OCI-LY3 (cell line): ENCODE measurements at regions not wholly inside any gene's neighbourhood (a gene's known extent, or its start where the extent isn't known, plus 50 kb on each side); places are given as distances from the start of the nearest gene placed in this dataset.

Experiments used
- H2AFZ ChIP-seq: fragments of 200-600, 300-600 bp; shearing (Covaris generic); 2 replicates; pipeline ENCODE4 v1.6.0; 2014; ENCODE audit warnings: antibody characterized with exemption, low read depth, low read length
- H3K27ac ChIP-seq: fragments of 200-600, 300-600 bp; sonication (generic); 2 replicates; pipeline ENCODE4 v1.5.1; 2014; ENCODE audit warnings: mild to moderate bottlenecking, low read length, moderate library complexity, mixed read lengths
- H3K27me3 ChIP-seq: fragments of 200-600, 300-600 bp; sonication (generic); 2 replicates; pipeline ENCODE4 v1.6.1; 2014; ENCODE audit warnings: low read depth, low read length, mixed read lengths
- H3K36me3 ChIP-seq: fragments of 200-600, 300-600 bp; sonication (generic); replicated peaks from 2 replicates; pipeline ENCODE3; 2014; ENCODE audit warnings: low read depth, low read length, mixed read lengths
- H3K4me1 ChIP-seq: fragments of 300-600, 200-600 bp; sonication (generic); 2 replicates; pipeline ENCODE4 v1.6.1; 2014; ENCODE audit warnings: low read length, mixed read lengths
- H3K4me2 ChIP-seq: fragments of 200-600, 300-600 bp; sonication (generic); 2 replicates; pipeline ENCODE4 v1.6.1; 2014; ENCODE audit warnings: low read length, mixed read lengths
- H3K4me3 ChIP-seq: fragments of 300-600, 200-600 bp; sonication (generic); 2 replicates; pipeline ENCODE4 v1.5.1; 2014; ENCODE audit warnings: antibody characterized with exemption, mild to moderate bottlenecking, low read length, moderate library complexity
- H3K79me2 ChIP-seq: fragments of 300-600, 200-600 bp; shearing (Covaris generic); 2 replicates; pipeline ENCODE4 v1.6.1; 2014; ENCODE audit warnings: mild to moderate bottlenecking, low read length, mixed read lengths
- H3K9ac ChIP-seq: fragments of 300-600, 200-600 bp; shearing (Covaris generic); 2 replicates; pipeline ENCODE4 v1.6.0; 2014; ENCODE audit warnings: mild to moderate bottlenecking, low read length, moderate library complexity
- H3K9me3 ChIP-seq: fragments of 200-600, 300-600 bp; shearing (Covaris generic); 2 replicates; pipeline ENCODE4 v1.6.1; 2014; ENCODE audit warnings: low read length, mixed read lengths; ENCODE audit not compliant: insufficient read depth
- H4K20me1 ChIP-seq: fragments of 200-600, 300-600 bp; sonication (generic); 2 replicates; pipeline ENCODE4 v1.6.1; 2016; ENCODE audit warnings: low read length, mixed read lengths; ENCODE audit not compliant: insufficient read depth
- EZH2phosphoT487 ChIP-seq: fragments of 200-600 bp; shearing (Covaris generic); IDR thresholded peaks from 2 replicates; pipeline ENCODE4 v1.6.1; 2018; ENCODE audit warnings: antibody characterized with exemption, mixed run types, low read depth
- TF ChIP-seq, protein P1 (sequence below): fragments of 200-600, 300-600 bp; sonication (generic); IDR thresholded peaks from 2 replicates; pipeline ENCODE4 v1.5.1; 2014; ENCODE audit warnings: antibody characterized with exemption, low read length, low read depth

DNA sequence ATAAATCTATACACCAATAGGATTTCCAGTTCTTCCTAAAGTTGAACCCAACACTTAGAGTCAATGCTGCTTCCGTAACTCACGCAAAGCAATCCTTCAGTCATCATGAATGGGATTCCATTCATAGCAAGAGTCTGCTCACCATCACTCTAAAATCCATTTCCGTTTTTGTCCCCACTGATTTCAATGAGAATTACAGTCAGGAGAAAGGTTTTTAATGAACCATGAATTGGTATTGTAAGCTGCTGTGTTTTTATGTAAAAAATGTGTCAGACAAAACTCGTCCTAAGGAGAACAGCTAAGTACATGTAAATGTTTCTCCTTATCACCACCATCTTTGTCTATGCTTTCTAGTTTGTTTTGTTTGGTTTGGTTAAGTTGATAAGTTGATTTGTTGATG lies 391.5 kb downstream of the IRS1 start:
- H3K27me3 ChIP-seq = no peaks in the 10 kb centered on the region
- no peak overlapping the region for H3K27ac ChIP-seq
- H3K79me2 ChIP-seq = no peaks in the 10 kb centered on the region
- H3K36me3 ChIP-seq = no peaks in the 10 kb centered on the region
- H3K4me1 ChIP-seq = no peaks in the 10 kb centered on the region
- H2AFZ ChIP-seq = no peak overlapping the region
- H3K9me3 ChIP-seq = no peaks in the 10 kb centered on the region
- H3K4me3 ChIP-seq = no peak overlapping the region
- H4K20me1 ChIP-seq = no peaks in the 10 kb centered on the region
- H3K9ac ChIP-seq = no peak overlapping the region
- TF ChIP-seq, protein P1, sequence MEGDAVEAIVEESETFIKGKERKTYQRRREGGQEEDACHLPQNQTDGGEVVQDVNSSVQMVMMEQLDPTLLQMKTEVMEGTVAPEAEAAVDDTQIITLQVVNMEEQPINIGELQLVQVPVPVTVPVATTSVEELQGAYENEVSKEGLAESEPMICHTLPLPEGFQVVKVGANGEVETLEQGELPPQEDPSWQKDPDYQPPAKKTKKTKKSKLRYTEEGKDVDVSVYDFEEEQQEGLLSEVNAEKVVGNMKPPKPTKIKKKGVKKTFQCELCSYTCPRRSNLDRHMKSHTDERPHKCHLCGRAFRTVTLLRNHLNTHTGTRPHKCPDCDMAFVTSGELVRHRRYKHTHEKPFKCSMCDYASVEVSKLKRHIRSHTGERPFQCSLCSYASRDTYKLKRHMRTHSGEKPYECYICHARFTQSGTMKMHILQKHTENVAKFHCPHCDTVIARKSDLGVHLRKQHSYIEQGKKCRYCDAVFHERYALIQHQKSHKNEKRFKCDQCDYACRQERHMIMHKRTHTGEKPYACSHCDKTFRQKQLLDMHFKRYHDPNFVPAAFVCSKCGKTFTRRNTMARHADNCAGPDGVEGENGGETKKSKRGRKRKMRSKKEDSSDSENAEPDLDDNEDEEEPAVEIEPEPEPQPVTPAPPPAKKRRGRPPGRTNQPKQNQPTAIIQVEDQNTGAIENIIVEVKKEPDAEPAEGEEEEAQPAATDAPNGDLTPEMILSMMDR = no peak
- no peak for TF ChIP-seq EZH2phosphoT487
- H3K4me2 ChIP-seq = no peak overlapping the region

DNA sequence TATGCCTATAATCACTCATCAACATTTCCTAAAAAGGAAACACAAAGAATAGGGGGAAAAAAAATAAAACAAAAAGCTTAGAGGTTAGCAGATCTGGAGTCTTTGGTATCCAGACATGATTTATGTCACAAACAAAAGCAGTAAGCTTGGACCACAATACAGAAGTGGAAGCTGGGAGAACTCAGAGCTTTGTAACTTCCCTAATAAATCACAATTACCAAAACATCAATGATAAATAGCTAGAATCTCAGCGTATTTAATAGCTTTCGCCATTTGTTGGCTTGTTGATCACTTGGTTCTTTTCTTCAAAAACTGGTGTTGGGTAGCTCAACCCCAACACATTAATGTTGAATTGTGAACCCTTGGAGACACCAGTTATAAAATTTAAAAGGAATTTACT lies 392.5 kb downstream of the IRS1 start:
- TF ChIP-seq, protein P1 = no peak
- TF ChIP-seq EZH2phosphoT487 = no peak
- Histone ChIP-seq H3K79me2 (no peaks in the 10 kb centered on the region), H3K4me3 (no peak overlapping the region), H3K4me1 (no peaks in the 10 kb centered on the region), H3K9me3 (no peaks in the 10 kb centered on the region), H3K4me2 (no peak overlapping the region), H2AFZ (no peak overlapping the region), H3K36me3 (no peaks in the 10 kb centered on the region), H3K27ac (no peak overlapping the region), H4K20me1 (no peaks in the 10 kb centered on the region), H3K9ac (no peak overlapping the region), H3K27me3 (no peaks in the 10 kb centered on the region)

DNA sequence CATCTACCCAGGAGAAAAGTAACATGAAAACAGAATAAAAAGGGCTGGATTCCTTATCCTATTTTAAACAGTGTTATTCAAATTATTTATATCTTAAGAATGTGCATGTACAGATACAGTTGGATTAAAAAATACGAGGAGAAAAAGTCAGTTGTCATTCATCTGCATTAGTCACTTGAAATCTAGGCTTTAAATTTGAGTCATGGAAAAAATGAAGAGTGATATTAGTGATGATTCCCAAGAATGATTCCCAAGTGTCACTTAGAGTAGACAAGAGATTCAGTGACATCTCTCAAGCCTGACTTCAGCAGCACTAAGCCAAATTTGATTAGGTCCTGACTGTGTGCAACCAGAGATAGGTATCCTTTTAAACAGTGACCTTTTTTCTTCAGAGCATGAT lies 394.2 kb downstream of the IRS1 start:
- Histone ChIP-seq H4K20me1 (no peaks in the 10 kb centered on the region), H3K9me3 (no peaks in the 10 kb centered on the region), H3K4me1 (no peaks in the 10 kb centered on the region), H3K79me2 (no peaks in the 10 kb centered on the region), H3K4me2 (no peak overlapping the region), H3K27ac (no peak overlapping the region), H3K36me3 (no peaks in the 10 kb centered on the region), H3K9ac (no peak overlapping the region), H3K27me3 (no peaks in the 10 kb centered on the region), H3K4me3 (no peak overlapping the region), H2AFZ (no peak overlapping the region)
- TF ChIP-seq EZH2phosphoT487 = no peak
- TF ChIP-seq, protein P1 = no peak

DNA sequence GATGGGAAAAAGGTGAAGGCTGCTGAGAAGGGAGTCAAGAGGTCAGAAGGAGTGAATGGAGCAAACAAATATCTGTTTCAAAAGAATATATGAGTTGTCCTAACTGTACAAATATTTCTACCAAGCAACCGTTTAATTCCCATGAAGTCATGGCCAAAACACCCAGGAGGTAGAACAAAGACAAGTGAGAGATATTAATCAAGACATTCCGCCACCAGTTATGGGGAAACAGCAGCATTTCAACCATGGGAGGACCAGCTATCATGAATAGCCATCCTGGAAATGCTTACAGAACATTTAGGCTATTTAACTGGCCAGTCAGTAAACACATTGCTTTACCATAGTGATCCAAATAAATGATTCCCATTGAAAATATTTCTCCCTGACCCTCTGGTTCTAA lies 396.3 kb downstream of the IRS1 start:
- no peaks in the 10 kb centered on the region for H3K9me3 ChIP-seq
- no peaks in the 10 kb centered on the region for H3K36me3 ChIP-seq
- no peaks in the 10 kb centered on the region for H3K79me2 ChIP-seq
- H2AFZ ChIP-seq = no peak overlapping the region
- no peak overlapping the region for H3K27ac ChIP-seq
- H3K9ac ChIP-seq = no peak overlapping the region
- H4K20me1 ChIP-seq = no peaks in the 10 kb centered on the region
- H3K4me1 ChIP-seq = no peaks in the 10 kb centered on the region
- no peak for TF ChIP-seq EZH2phosphoT487
- TF ChIP-seq, protein P1 = no peak
- H3K27me3 ChIP-seq = no peaks in the 10 kb centered on the region
- H3K4me2 ChIP-seq = no peak overlapping the region
- H3K4me3 ChIP-seq = no peak overlapping the region
